PC-9 (cell line): ENCODE measurements at regions not wholly inside any gene's neighbourhood (a gene's known extent, or its start where the extent isn't known, plus 50 kb on each side); places are given as distances from the start of the nearest gene placed in this dataset.

ENCODE experiments used
- EZH2 ChIP-seq: fragments of 200-600 bp; sonication (generic); IDR thresholded peaks from 2 replicates; pipeline ENCODE4 v1.8.0; 2017; ENCODE audit warnings: antibody characterized with exemption, low read depth
- TF ChIP-seq, protein P1 (sequence below): fragments of 200-600 bp; sonication (generic); conservative IDR thresholded peaks from 2 replicates; pipeline ENCODE4 v1.6.1; 2017; ENCODE audit warnings: mixed run types, antibody characterized with exemption, mild to moderate bottlenecking, moderate library complexity

DNA sequence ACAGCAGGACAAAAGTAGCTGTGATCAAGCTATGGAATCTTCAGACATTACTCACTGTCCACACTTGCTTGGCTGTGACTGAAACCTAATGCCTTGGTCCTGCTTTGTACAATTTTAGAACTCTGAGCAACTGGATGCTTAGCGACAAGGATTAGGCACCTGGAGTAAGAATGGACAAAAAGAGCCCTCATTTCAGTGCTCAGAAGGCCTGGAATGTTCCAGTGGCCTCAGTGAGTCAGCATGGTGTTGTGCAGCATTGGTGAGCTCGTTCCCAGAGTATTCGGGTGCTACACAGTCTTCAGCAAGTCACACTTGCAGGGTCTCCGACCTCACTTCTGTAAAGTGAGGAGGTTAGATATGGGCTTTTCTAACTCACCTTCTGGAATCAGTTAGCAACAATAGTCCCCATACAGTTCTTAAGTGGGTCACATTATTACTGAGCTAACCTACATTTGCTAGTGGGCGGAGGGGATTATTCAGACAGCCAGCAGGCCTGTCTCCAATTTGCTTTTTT, 108.0 kb upstream of the MDM1 start:
- TF ChIP-seq, protein P1, sequence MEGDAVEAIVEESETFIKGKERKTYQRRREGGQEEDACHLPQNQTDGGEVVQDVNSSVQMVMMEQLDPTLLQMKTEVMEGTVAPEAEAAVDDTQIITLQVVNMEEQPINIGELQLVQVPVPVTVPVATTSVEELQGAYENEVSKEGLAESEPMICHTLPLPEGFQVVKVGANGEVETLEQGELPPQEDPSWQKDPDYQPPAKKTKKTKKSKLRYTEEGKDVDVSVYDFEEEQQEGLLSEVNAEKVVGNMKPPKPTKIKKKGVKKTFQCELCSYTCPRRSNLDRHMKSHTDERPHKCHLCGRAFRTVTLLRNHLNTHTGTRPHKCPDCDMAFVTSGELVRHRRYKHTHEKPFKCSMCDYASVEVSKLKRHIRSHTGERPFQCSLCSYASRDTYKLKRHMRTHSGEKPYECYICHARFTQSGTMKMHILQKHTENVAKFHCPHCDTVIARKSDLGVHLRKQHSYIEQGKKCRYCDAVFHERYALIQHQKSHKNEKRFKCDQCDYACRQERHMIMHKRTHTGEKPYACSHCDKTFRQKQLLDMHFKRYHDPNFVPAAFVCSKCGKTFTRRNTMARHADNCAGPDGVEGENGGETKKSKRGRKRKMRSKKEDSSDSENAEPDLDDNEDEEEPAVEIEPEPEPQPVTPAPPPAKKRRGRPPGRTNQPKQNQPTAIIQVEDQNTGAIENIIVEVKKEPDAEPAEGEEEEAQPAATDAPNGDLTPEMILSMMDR: no peak
- TF ChIP-seq EZH2: no peak
